Testis (tissue), 2 donors: ENCODE measurements at regions not wholly inside any gene's neighbourhood (a gene's known extent, or its start where the extent isn't known, plus 50 kb on each side); places are given as distances from the start of the nearest gene placed in this dataset.

Source experiments
- DNase-seq: peaks from one replicate; pipeline ENCODE4 v3.0.0-alpha.2; 2019
- H3K27ac ChIP-seq, 2 donors: fragments of 200-600 bp; sonication (generic); one replicate each; pipeline ENCODE4 v1.5.1; 2019
- H3K27me3 ChIP-seq: fragments of 200-600 bp; sonication (generic); one replicate; pipeline ENCODE4 v1.5.1; 2019
- H3K36me3 ChIP-seq: fragments of 200-600 bp; sonication (generic); one replicate; pipeline ENCODE4 v1.5.1; 2017; ENCODE audit warnings: low read depth; ENCODE audit errors: missing control alignments
- H3K4me1 ChIP-seq: fragments of 200-600 bp; sonication (generic); one replicate; pipeline ENCODE4 v1.5.1; 2019
- H3K4me3 ChIP-seq, 2 donors: fragments of 200-600 bp; sonication (generic); one replicate each; pipeline ENCODE4 v1.5.1; 2017 to 2019
- H3K9me3 ChIP-seq: fragments of 200-600 bp; sonication (generic); one replicate; pipeline ENCODE4 v1.5.1; 2017
- POLR2A ChIP-seq: fragments of 450-650 bp; IDR thresholded peaks from one replicate; pipeline ENCODE4 v1.6.1; 2017; ENCODE audit warnings: antibody characterized with exemption, mild to moderate bottlenecking, moderate library complexity
- WGBS, 2 donors: methylation state at CpG; one replicate each; pipeline ENCODE4 v1.1.5; 2018; 5-methylcytosine and 5-hydroxymethylcytosine counted together
- intact Hi-C: fragments of 100-400 bp; cut with DNase I; formaldehyde crosslinking; loops from one replicate; pipeline ENCODE4 v1.15.1; 2023; ENCODE audit warnings: low total_unique reads
- TF ChIP-seq, protein P1 (sequence below), 3 experiments: fragments of 450-650 bp in 2 of 3; fragments of 200-600 bp in 1 of 3; sonication (generic) in 1 of 3; IDR thresholded peaks; one replicate each; pipeline ENCODE4 v1.5.1; 2016 to 2019; ENCODE audit warnings: antibody characterized with exemption in 3 of 3, mild to moderate bottlenecking in 2 of 3, moderate library complexity in 1 of 3

DNA sequence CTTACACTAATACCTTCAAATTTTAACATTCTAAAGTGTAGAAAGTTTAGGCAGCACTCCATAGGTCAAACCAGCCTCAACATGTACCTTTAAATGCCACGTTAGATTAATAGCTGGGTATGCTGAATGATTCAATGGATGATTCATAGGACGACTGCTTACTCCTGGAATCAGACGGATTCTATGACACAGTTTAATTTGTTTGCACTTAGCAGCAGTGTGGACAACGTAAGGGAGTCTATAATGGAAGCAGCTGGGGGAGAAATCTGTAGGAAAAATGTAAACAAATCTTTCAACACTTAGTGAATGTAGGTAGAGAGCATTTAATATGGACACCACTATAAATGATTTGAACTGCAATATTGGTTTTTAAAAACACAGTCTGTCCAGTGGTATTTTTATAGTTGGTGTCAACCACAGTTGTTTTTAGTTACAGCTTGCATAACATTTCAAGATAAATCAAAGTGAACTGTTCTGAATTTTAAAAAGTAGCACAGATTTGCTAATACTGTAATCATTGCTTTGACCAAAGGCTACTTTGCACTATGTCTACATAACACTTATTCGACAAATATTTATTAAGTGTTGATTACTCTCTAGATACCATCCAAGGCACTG is 701.5 kb upstream of the MEF2C start:
- H3K36me3 ChIP-seq: no peaks in the 10 kb centered on the region
- WGBS, 2 donors: 79 to 85% methylated on average over 5 of the region's 5 CpGs
- H3K9me3 ChIP-seq: no peaks in the 10 kb centered on the region
- no peak overlapping the region for H3K4me3 ChIP-seq
- no peaks in the 10 kb centered on the region for H3K27me3 ChIP-seq
- no peaks in the 10 kb centered on the region for H3K4me1 ChIP-seq
- intact Hi-C loops: no loop called here
- no peak for TF ChIP-seq POLR2A
- TF ChIP-seq, protein P1, sequence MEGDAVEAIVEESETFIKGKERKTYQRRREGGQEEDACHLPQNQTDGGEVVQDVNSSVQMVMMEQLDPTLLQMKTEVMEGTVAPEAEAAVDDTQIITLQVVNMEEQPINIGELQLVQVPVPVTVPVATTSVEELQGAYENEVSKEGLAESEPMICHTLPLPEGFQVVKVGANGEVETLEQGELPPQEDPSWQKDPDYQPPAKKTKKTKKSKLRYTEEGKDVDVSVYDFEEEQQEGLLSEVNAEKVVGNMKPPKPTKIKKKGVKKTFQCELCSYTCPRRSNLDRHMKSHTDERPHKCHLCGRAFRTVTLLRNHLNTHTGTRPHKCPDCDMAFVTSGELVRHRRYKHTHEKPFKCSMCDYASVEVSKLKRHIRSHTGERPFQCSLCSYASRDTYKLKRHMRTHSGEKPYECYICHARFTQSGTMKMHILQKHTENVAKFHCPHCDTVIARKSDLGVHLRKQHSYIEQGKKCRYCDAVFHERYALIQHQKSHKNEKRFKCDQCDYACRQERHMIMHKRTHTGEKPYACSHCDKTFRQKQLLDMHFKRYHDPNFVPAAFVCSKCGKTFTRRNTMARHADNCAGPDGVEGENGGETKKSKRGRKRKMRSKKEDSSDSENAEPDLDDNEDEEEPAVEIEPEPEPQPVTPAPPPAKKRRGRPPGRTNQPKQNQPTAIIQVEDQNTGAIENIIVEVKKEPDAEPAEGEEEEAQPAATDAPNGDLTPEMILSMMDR (IDR thresholded peaks at IDR 0.05): no peak
- DNase-seq: no peak
- H3K27ac ChIP-seq: no peak overlapping the region

DNA sequence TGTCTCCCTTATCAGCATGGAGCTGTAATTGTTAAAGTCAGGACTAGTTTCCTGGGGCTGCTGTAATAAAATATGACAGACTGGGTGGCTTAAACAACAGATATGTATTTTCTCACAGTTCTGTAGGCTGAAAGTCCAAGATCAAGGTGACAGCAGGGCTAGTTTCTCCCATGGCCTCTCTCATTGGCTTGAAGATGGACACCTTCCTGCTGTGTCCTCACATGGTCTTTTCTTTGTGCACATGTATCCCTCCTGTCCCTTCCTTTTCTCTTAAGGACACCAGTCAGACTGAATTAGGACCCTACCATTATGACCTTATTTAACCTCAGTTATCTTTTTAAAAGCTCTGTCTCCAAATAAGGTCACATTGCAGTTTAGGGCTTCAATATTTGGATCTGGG is 700.5 kb upstream of the MEF2C start:
- no peak for DNase-seq
- TF ChIP-seq, protein P1 (IDR thresholded peaks at IDR 0.05): no peak
- TF ChIP-seq POLR2A: no peak
- no peaks in the 10 kb centered on the region for H3K36me3 ChIP-seq
- intact Hi-C loops: no loop called here
- H3K4me3 ChIP-seq: no peak overlapping the region
- no peaks in the 10 kb centered on the region for H3K9me3 ChIP-seq
- H3K27ac ChIP-seq: no peak overlapping the region
- no peaks in the 10 kb centered on the region for H3K27me3 ChIP-seq
- H3K4me1 ChIP-seq: no peaks in the 10 kb centered on the region

DNA sequence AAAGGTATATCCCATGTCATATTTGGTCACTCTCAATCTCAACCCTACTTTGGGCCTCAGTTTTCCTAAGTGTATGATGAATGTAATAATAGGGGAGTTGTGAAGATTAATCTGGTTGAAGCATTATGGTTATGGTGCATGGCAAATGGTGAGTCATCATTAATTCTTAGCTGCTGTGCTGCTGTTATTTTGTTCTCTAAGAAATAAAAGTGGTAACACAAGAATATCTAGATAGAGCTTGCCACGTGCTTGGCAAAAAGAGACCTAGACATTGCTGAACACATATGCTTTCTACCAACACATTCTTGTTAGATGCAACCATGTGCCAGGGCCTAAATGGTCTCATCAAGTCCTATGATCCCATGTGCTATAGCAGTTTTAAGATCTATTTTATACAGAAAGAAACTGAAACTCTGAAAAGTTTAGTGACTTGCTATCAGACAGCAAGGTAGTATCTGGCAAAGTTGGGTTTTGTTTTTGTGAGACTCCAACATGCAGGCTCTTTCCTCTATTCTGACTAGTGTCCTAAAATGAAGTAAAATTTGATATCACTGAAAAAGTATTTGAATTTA is 699.9 kb upstream of the MEF2C start:
- Histone ChIP-seq H3K9me3 (no peaks in the 10 kb centered on the region), H3K27me3 (no peaks in the 10 kb centered on the region), H3K4me1 (no peaks in the 10 kb centered on the region), H3K4me3 (no peak overlapping the region), H3K36me3 (no peaks in the 10 kb centered on the region), H3K27ac (no peak overlapping the region)
- TF ChIP-seq, protein P1 (IDR thresholded peaks at IDR 0.05): no peak
- no peak for TF ChIP-seq POLR2A
- DNase-seq: no peak
- WGBS, 2 donors: 89 to 100% methylated on average over 1 of the region's 1 CpG
- intact Hi-C loops: no loop called here

DNA sequence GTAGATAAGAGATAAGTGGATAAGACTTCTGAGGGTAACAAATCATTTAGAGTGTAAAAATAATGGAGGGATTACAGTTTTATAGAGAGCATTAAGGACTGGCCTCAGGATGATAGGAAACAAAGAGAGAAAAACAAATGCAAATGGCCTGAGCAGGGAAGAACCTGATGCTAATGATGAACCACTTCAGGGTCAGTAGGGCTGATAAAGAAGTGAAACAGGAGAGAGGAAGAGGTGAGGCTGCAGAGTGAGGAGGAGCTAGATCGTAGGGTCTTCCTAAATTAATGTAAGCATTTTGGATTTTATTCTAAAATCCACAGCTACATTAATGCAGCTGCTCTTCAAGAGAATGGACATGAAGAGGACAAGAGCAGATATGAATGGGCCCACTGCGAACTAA is 698.0 kb upstream of the MEF2C start:
- intact Hi-C loops: no loop called here

More for the DNA sequence above, 698.0 kb upstream of the MEF2C start:
- no peak for DNase-seq
- WGBS, 2 donors: 78 to 85% methylated on average over 2 of the region's 2 CpGs
- no peak for TF ChIP-seq POLR2A
- TF ChIP-seq, protein P1 (IDR thresholded peaks at IDR 0.05): no peak
- Histone ChIP-seq H3K36me3 (no peaks in the 10 kb centered on the region), H3K27me3 (no peaks in the 10 kb centered on the region), H3K4me1 (no peaks in the 10 kb centered on the region), H3K9me3 (no peaks in the 10 kb centered on the region), H3K4me3 (no peak overlapping the region), H3K27ac (no peak overlapping the region)
